ENCODE measurements at regions not wholly inside any gene's neighbourhood (a gene's known extent, or its start where the extent isn't known, plus 50 kb on each side); places are given as distances from the start of the nearest gene placed in this dataset.

DNA sequence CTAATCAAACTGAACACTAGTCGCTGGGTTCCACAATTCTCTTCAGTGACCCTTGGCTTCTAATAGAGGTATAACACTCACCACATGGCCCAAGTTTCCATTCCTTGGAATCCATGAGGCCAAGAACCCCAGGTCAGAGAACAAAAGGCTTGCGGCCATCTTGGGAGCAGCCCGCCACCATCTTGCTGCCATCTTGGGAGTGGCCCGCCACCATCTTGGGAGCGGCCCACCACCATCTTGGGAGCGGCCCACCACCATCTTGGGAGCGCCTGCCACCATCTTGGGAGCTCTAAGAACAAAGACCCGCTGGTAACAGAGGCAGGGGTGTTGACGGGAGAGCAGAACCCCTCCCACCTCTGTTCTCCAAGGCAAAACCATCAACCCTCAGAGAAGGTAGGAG lies 493.4 kb downstream of the MATN1 start:
- TF ChIP-seq GATA3 (IDR thresholded peaks at IDR 0.05; ENCODE audit: low read depth, low read length) = no peak
- no peak for TF ChIP-seq GATA2 (IDR thresholded peaks at IDR 0.05; ENCODE audit: low read depth, low read length)

DNA sequence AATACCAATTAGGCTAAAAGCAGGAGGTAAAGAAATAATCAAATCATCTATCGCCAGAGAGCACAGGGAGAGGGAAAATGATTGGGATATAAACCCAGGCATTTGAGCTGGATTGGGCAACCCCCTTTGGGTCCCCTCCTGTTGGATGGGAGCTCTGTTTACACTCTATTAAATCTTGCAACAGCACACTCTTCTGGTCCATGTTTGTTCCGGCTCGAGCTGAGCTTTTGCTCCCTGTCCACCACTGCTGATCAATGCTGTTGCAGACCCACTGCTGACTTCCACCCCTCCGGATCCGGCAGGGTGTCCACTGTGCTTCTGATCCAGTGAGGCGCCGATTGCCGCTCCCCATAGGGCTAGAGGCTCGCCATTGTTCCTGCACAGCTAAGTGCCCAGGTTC lies 493.8 kb downstream of the MATN1 start:
- TF ChIP-seq GATA3 (IDR thresholded peaks at IDR 0.05; ENCODE audit: low read depth, low read length) = no peak
- TF ChIP-seq GATA2 (IDR thresholded peaks at IDR 0.05; ENCODE audit: low read depth, low read length) = no peak

DNA sequence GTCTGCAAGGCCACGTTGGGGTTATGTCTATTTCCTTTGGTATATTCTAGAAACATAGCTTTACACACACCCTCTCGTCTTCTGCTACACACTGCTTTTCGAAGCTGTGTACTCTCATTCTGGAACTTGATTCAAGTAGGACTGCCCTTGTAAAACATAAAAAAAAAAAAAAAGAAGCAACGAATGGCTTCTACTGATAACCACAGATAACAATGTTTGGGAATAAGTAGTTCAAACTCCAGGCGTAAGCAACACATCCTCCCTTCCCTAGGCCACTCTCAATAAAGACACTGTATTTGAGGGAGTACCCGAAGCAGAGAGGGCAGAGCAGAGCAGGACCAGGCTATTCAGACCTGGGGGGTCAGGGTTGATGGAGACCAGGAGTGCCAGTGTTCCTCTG lies 496.7 kb downstream of the MATN1 start:
- no peak for TF ChIP-seq GATA3 (IDR thresholded peaks at IDR 0.05; ENCODE audit: low read depth, low read length)
- no peak for TF ChIP-seq GATA2 (IDR thresholded peaks at IDR 0.05; ENCODE audit: low read depth, low read length)

DNA sequence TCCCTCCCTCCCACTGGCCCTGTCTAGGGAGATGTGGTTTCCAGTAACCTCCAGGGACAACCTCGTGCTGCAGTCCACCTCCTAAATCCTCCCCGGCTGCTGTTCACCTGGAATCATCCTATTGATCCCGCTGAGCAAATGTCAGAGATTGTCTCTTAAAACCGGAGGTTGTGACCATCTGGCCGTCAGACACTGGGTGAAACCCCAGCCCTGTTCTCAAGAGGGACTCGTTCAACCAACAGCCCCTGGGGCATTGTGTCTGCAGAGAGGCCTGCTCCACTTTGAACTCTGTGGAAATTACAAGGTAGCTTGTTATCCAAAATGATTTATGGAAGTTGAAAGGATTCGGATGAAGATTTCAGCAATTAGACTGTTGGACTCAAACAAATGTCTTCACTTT lies 498.0 kb downstream of the MATN1 start:
- TF ChIP-seq GATA2 (IDR thresholded peaks at IDR 0.05; ENCODE audit: low read depth, low read length) (no peak), GATA3 (IDR thresholded peaks at IDR 0.05; ENCODE audit: low read depth, low read length) (no peak)

DNA sequence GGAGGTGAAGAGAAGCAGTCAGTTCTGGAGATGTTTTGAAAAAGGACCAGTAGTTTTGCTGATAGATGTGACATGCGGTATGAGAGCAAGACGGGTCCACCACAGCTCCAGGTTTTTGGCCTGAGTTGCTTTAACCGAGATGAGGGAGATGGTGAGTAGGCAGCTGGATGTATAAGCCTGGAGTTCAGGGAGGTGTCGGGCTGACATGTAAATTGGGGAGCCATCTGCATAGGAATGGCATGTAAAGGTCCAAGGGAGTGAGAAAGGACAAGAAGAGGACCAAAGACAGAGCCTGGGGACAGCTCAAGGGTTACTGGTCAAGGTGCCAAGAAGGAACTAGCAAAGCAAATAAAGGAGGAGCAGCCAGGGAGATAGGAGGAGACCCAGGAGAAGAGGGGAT lies 503.7 kb downstream of the MATN1 start:
- no peak for TF ChIP-seq GATA2 (IDR thresholded peaks at IDR 0.05; ENCODE audit: low read depth, low read length)
- TF ChIP-seq GATA3 (IDR thresholded peaks at IDR 0.05; ENCODE audit: low read depth, low read length) = no peak

DNA sequence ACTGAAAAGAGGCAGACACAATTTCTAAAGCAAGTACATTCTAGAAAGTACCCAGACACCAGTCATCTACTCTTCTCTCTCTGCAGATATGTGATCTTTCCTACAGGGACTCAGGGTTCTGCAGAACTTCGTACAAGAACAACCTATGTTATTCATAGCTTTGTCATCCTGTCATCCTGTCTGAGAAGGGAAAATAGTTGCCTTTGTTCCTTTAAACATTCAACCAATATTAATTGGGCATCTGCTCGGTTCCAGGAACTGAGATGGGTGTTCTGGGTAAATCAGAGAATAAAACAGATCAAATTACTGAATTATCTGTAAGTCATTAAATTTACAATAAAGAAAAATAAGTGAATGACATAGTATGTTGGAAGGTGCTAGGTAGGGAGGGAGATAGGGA lies 504.9 kb downstream of the MATN1 start:
- TF ChIP-seq GATA2 (IDR thresholded peaks at IDR 0.05; ENCODE audit: low read depth, low read length) = no peak
- TF ChIP-seq GATA3 (IDR thresholded peaks at IDR 0.05; ENCODE audit: low read depth, low read length) = no peak

DNA sequence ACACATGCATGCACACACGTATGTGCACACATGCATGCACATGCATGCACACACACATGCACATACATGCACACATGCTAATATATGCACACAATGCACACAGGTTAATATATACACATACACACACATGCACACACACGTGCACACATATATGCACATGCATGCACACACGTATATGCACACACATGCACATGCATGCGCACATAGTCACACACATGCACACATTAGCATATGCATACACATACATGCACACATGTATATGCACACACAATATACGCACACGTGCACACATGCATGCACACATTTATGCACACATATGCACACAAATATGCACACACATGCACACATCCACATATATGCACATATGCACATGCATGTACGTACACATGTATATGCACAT lies 506.8 kb downstream of the MATN1 start:
- TF ChIP-seq GATA3 (IDR thresholded peaks at IDR 0.05; ENCODE audit: low read depth, low read length) (no peak), GATA2 (IDR thresholded peaks at IDR 0.05; ENCODE audit: low read depth, low read length) (no peak)

DNA sequence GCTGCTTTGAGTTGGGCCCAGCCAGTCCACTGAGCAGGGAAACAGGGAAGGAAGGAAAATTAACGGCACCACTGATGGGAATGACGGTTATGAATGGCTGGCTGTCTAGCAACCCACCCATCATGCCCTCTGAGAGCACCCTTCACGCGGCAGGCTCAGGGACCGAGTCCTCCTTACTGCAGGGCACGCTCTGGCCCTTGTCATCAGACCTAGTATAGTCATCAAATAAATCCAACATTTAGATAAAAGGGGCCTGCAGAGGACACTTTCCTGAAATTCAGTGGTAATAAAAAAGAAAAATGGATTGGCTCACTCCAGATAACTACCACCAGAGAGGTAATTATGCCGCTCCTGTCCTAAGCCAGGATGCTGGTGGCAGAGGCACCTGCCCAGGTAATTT lies 509.4 kb downstream of the MATN1 start:
- TF ChIP-seq GATA2 (IDR thresholded peaks at IDR 0.05; ENCODE audit: low read depth, low read length) (no peak), GATA3 (IDR thresholded peaks at IDR 0.05; ENCODE audit: low read depth, low read length) (no peak)

DNA sequence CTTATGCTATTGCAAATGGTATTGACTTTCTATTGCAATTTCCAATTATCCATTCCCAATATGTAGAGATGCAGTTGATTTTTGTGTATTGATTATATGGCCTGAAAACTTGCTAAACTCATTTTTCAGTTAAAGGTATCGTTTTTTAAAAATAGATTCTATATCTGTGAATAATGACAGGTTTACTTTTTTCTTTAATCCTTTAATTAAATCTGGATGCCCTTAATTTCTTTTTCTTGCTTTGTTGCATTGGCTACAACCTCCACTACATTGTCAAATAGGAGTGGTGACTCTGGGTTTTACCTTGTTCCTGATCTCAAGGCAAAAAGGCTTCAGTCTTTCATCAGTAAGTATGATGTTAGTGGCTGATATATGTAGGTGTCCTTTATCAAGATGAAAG lies 522.4 kb downstream of the MATN1 start:
- TF ChIP-seq GATA2 (IDR thresholded peaks at IDR 0.05; ENCODE audit: low read depth, low read length) (no peak), GATA3 (IDR thresholded peaks at IDR 0.05; ENCODE audit: low read depth, low read length) (no peak)

DNA sequence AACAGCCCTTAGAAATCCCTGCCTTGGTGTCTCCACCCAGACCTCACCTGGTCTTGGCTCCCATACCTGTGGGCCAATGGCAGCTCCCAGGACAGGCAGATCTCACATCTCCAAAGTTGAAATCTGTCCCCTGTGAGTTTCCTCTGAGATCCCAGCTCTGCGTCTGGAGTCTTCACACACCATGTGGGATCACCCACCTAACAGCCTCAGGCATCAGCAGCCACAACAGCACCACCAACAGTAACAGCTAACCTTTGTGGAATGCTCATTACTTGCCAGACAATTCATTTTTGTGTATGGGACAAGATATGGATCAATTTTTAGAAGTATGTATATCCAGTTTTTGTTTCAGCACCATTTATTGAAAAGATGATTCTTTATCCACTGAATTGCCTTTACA lies 523.2 kb downstream of the MATN1 start:
- TF ChIP-seq GATA3 (IDR thresholded peaks at IDR 0.05; ENCODE audit: low read depth, low read length) (no peak), GATA2 (IDR thresholded peaks at IDR 0.05; ENCODE audit: low read depth, low read length) (no peak)

DNA sequence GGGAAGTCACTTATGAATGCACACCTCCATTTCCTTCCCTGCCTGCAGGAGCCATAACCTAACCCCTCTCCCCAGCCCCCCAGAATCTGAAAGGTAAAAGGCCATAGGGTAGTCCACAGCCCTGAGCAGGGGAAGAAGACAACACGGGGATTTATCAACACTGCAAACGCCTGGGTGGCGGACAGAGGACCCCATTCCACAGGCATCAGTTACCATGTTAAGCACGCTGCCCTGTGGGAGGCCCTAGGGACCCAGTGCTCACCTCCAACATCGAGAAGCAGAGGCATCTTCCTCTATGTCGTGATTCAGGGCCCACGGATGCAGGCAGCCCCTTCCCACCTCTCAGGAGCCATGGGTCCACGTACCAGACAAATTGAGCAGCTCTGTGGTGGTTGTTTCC lies 523.8 kb downstream of the MATN1 start:
- TF ChIP-seq GATA3 (IDR thresholded peaks at IDR 0.05; ENCODE audit: low read depth, low read length) = no peak
- no peak for TF ChIP-seq GATA2 (IDR thresholded peaks at IDR 0.05; ENCODE audit: low read depth, low read length)

DNA sequence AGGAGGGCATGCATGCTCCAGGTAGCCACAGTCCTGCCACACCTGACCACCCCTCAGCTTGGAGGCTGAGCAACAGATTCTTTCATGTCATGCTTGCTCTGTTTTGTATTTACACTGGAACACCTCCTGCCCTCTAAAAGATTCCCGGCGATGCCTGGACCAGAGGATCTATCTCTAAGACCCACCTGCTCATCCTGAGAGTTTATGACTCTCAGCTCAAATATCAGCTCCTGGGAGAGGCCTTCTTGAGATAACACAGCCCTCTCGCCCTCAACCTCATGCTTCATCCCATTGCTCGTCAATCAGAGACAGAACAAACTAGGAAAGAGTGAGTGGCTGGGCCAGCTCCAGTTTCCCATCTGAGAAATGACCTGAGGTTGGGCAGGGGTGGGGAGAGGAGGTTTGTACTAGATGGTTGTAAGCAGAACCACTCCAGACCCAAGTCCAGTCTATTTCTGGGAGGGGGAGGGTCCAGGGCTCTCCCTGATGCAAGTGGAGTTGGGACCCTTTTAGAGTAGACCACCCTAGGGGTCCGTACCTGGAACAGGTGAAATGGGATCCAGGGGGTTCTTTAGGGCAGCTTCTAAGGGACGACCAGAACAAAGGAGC lies 524.5 kb downstream of the MATN1 start:
- TF ChIP-seq GATA2 (IDR thresholded peaks at IDR 0.05; ENCODE audit: low read depth, low read length) (no peak), GATA3 (IDR thresholded peaks at IDR 0.05; ENCODE audit: low read depth, low read length) (no peak)

DNA sequence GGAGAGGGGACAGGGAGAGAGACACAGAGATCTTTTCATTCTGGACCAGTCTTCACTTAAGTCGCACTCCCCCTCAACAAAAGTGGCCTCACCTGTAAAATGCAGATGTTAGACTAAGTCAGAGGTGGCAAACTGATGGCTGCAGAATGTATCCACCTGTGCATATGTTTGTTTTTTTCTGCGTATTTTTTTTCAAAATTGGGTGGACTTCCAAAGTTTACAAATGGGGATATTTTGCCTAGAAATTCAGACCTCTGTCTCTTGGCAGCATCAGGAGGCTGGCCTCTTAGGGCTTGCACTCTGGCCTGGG lies 525.0 kb downstream of the MATN1 start:
- TF ChIP-seq GATA3 (IDR thresholded peaks at IDR 0.05; ENCODE audit: low read depth, low read length) (no peak), GATA2 (IDR thresholded peaks at IDR 0.05; ENCODE audit: low read depth, low read length) (no peak)

DNA sequence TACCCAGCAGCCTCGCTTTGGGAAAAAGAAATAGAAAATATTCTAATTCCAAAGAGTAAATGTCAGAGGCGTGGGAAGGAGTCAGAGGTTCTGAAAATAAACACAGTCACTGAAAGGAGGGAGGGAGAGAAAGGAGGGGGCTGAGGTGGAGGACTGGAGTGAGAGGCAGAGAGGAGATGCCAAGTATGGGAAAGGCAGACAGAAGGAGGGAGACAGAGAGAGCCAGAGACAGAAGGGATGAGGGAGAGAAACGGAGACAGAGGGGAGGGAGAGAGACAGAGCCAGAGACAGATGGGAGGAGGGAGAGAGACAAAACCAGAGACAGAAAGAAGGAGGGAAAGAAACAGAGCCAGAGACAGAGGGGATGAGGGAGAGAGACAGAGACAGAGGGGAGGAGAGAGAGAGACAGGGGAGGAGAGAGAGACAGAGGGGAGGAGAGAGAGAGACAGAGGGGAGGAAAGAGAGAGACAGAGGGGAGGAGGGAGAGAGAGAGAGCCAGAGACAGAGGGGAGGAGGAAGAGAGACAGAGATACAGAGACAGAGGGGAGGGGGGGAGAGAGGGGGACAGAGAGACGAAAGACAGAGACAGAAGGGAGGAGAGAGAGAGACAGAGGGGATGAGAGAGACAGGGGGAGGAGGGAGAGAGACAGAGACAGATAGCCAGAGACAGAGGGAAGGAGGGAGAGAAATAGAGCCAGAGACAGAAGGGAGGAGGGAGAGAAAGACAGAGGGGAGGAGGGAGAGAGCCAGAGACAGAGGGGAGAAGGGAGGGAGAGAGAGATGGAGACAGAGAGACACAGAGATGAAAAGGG lies 525.5 kb downstream of the MATN1 start:
- TF ChIP-seq GATA3 (IDR thresholded peaks at IDR 0.05; ENCODE audit: low read depth, low read length) = no peak
- no peak for TF ChIP-seq GATA2 (IDR thresholded peaks at IDR 0.05; ENCODE audit: low read depth, low read length)

DNA sequence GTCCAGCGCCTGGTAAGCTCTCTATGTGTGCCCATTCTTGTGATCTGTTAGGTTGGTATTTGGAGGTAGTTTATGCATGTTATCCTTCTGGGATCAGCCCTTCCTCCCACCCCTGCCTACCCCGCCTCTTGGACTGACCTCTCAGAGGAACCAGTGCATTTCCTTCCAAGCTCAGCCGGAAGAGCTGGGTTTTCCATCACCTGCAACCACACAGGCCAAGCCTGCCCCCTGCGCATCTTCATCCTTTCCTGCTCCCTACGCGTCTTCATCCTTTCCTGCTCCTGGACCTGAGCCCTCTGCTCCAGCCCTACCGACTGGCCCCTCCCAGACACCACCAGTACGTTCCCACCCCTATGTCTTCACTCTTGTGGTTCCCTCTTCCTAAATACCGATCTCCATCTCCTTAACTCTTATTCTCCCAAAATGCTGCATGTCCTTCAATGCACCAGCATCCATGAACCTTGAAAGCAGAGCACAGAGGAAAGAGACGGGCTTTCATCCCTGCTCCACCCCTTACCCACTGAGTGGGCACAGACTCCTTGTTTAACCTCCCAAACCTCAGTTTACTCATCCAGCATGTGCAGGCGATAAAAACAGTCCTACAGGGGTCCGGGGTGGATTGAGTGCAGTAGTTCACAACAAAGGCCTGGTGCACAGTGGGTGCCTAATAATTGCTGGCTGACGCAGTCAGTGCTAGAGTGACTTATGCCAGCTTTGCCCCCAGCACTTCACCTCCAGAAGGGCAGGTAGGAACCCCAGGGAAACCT lies 526.3 kb downstream of the MATN1 start:
- TF ChIP-seq GATA2 (IDR thresholded peaks at IDR 0.05; ENCODE audit: low read depth, low read length) (no peak), GATA3 (IDR thresholded peaks at IDR 0.05; ENCODE audit: low read depth, low read length) (no peak)

All from SH-SY5Y (cell line).